Nephron (organoid): ENCODE measurements at regions not wholly inside any gene's neighbourhood (a gene's known extent, or its start where the extent isn't known, plus 50 kb on each side); places are given as distances from the start of the nearest gene placed in this dataset.
A peak's percentile ranks its signal among the peaks of the same experiment; 100 is the strongest.

Experiments
- H3K27ac Mint-ChIP-seq, 3 experiments: 2 replicates each; pipeline ENCODE4 v1.8.0; 2020; ENCODE audit warnings: mixed read lengths in 3 of 3, mild to moderate bottlenecking in 2 of 3, moderate library complexity in 1 of 3
- H3K27me3 Mint-ChIP-seq: 2 replicates; pipeline ENCODE4 v1.8.0; 2021; ENCODE audit warnings: low read depth, mild to moderate bottlenecking, moderate library complexity, mixed read lengths
- H3K36me3 Mint-ChIP-seq: 2 replicates; pipeline ENCODE4 v1.8.0; 2020; ENCODE audit warnings: low read depth, mixed read lengths
- H3K4me1 Mint-ChIP-seq: 2 replicates; pipeline ENCODE4 v1.8.0; 2020; ENCODE audit warnings: mixed read lengths
- H3K4me3 Mint-ChIP-seq, 3 experiments: 2 replicates each; pipeline ENCODE4 v1.8.0; 2020; ENCODE audit warnings: mild to moderate bottlenecking in 3 of 3, mixed read lengths in 3 of 3, moderate library complexity in 2 of 3
- H3K9me3 Mint-ChIP-seq: 2 replicates; pipeline ENCODE4 v1.8.0; 2020; ENCODE audit warnings: mixed read lengths
- CTCF ChIP-seq, 3 experiments: fragments of 200-600 bp; sonication (generic); IDR thresholded peaks; one replicate each; pipeline ENCODE4 v1.5.0; 2021; ENCODE audit warnings: antibody characterized with exemption in 3 of 3; ENCODE audit not compliant: unreplicated experiment in 3 of 3

- Mint-ChIP-seq H3K27me3 (peaks cover 59% of the 10 kb centered on the region), H3K4me3 (no peak overlapping the region), H3K36me3 (no peaks in the 10 kb centered on the region), H3K27ac (no peak overlapping the region), H3K4me1 (peaks cover 41% of the 10 kb centered on the region), H3K9me3 (peaks cover 2% of the 10 kb centered on the region)
- TF ChIP-seq CTCF (IDR thresholded peaks at IDR 0.05; ENCODE audit: unreplicated experiment in 3 of 3): no peak
These were observed 173.8 kb downstream of the RBFOX3 start for GRCh38 chr17:79437081-79437480.

- Mint-ChIP-seq H3K4me3 (peak overlapping the region in 1 of 3 experiments; percentile 18), H3K9me3 (peaks cover 2% of the 10 kb centered on the region), H3K36me3 (no peaks in the 10 kb centered on the region), H3K27ac (no peak overlapping the region), H3K4me1 (peaks cover 36% of the 10 kb centered on the region), H3K27me3 (peaks cover 63% of the 10 kb centered on the region)
- TF ChIP-seq CTCF (IDR thresholded peaks at IDR 0.05; ENCODE audit: unreplicated experiment in 3 of 3): no peak
These were observed 174.9 kb downstream of the RBFOX3 start for GRCh38 chr17:79435962-79436361.

DNA sequence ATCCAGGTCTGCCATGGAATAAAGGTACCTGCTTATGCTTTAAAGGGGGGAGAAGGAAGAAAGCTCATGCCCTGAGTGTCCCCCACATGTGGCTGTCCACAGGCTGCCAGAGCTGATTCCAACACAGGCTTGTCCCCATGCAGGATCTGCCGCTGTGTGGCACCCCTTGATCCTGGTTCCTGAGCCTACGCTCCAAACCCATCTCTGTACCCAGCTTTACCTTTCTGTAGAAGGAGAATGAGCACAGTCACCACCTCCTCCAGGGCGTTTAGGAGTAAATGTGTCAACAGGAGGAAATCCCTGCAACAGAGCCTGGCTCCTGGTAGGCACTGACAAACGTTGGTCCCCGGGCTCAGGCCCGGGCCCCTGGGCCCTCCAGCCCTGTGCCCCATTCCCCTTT lies 175.6 kb downstream of the RBFOX3 start:
- Mint-ChIP-seq H3K36me3 (no peaks in the 10 kb centered on the region), H3K4me1 (peaks cover 33% of the 10 kb centered on the region), H3K4me3 (no peak overlapping the region), H3K9me3 (peaks cover 2% of the 10 kb centered on the region), H3K27ac (no peak overlapping the region), H3K27me3 (peaks cover 66% of the 10 kb centered on the region)
- no peak for TF ChIP-seq CTCF (IDR thresholded peaks at IDR 0.05; ENCODE audit: unreplicated experiment in 3 of 3)

GRCh38 chr17:79434215-79434614 lies 176.6 kb downstream of the RBFOX3 start:
- H3K27ac Mint-ChIP-seq: no peak overlapping the region
- no peak overlapping the region for H3K4me3 Mint-ChIP-seq
- H3K9me3 Mint-ChIP-seq: peaks cover 2% of the 10 kb centered on the region
- no peak for TF ChIP-seq CTCF (IDR thresholded peaks at IDR 0.05; ENCODE audit: unreplicated experiment in 3 of 3)
- peaks cover 63% of the 10 kb centered on the region for H3K27me3 Mint-ChIP-seq
- H3K4me1 Mint-ChIP-seq: peaks cover 25% of the 10 kb centered on the region
- no peaks in the 10 kb centered on the region for H3K36me3 Mint-ChIP-seq

DNA sequence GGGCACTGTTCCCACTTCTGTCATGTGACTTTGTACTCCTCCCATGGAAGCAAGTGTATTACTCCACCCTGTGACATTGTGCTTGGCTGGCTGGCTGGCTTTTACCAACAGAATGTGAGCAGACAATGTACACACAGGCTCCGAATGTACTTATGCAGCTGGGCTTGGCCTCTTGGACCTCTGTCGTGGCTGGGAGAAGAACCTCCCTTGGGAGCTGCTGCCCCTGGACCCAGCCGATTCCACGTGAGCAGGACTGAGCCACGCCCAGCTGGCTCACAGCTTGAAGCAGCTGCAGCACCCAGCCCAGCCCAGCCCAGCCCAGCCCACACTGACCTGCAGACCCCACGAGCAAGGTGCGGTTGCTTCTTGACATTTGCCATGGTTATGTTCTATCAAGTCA lies 177.5 kb downstream of the RBFOX3 start:
- no peak for TF ChIP-seq CTCF (IDR thresholded peaks at IDR 0.05; ENCODE audit: unreplicated experiment in 3 of 3)
- Mint-ChIP-seq H3K9me3 (peaks cover 2% of the 10 kb centered on the region), H3K36me3 (no peaks in the 10 kb centered on the region)

GRCh38 chr17:79431175-79431574 lies 179.7 kb downstream of the RBFOX3 start:
- Mint-ChIP-seq H3K4me1 (peaks cover 6% of the 10 kb centered on the region), H3K9me3 (peaks cover 2% of the 10 kb centered on the region), H3K27me3 (peaks cover 55% of the 10 kb centered on the region), H3K27ac (no peak overlapping the region), H3K4me3 (no peak overlapping the region), H3K36me3 (no peaks in the 10 kb centered on the region)
- no peak for TF ChIP-seq CTCF (IDR thresholded peaks at IDR 0.05; ENCODE audit: unreplicated experiment in 3 of 3)

More for the DNA sequence above, 177.5 kb downstream of the RBFOX3 start:
- Mint-ChIP-seq H3K4me3 (no peak overlapping the region), H3K27ac (no peak overlapping the region), H3K27me3 (peaks cover 63% of the 10 kb centered on the region), H3K4me1 (peaks cover 17% of the 10 kb centered on the region)
